Urinary bladder (tissue), 3 donors: ENCODE measurements at regions not wholly inside any gene's neighbourhood (a gene's known extent, or its start where the extent isn't known, plus 50 kb on each side); places are given as distances from the start of the nearest gene placed in this dataset.
"Not testable (repeated sequence)": the region's sequence is repeated elsewhere in the genome, so short reads cannot be mapped to it uniquely, and the experiment has no call there.

Source experiments
- DNase-seq: peaks from one replicate; pipeline ENCODE4 v3.0.0-alpha.2; 2015; ENCODE audit errors: extremely low spot score
- H3K27ac ChIP-seq: one replicate; pipeline ENCODE4 v1.5.1; 2013; ENCODE audit warnings: low read depth, mild to moderate bottlenecking, moderate library complexity
- H3K36me3 ChIP-seq: one replicate; pipeline ENCODE4 v1.6.1; 2013; ENCODE audit warnings: mild to moderate bottlenecking, moderate library complexity; ENCODE audit not compliant: insufficient read depth
- H3K4me1 ChIP-seq: one replicate; pipeline ENCODE4 v1.6.1; 2013; ENCODE audit warnings: mild to moderate bottlenecking, moderate library complexity; ENCODE audit not compliant: insufficient read depth
- H3K4me3 ChIP-seq: one replicate; pipeline ENCODE4 v1.5.1; 2013; ENCODE audit warnings: low read depth, low read length
- WGBS: extraction: QIAGEN DNeasy Blood & Tissue Kit; methylation state at CpG from one replicate; pipeline ENCODE4 v1.1.7; 2013; 5-methylcytosine and 5-hydroxymethylcytosine counted together
- donor health status: healthy with polysubstance abuse.
- donor health status: healthy.

GRCh38 chr16:13351181-13351580 lies 449.8 kb downstream of the SHISA9 start:
- DNase-seq = no peak
- Histone ChIP-seq H3K4me3 (no peak overlapping the region), H3K27ac (no peak overlapping the region), H3K4me1 (no peaks in the 10 kb centered on the region), H3K36me3 (no peaks in the 10 kb centered on the region)
- WGBS = 65% methylated on average over 6 of the region's 6 CpGs

GRCh38 chr16:13351601-13352217 lies 450.3 kb downstream of the SHISA9 start:
- Histone ChIP-seq H3K4me1 (no peaks in the 10 kb centered on the region), H3K27ac (no peak overlapping the region), H3K4me3 (no peak overlapping the region), H3K36me3 (no peaks in the 10 kb centered on the region)
- 40% methylated on average over 4 of the region's 4 CpGs for WGBS
- DNase-seq = no peak

GRCh38 chr16:13352796-13353195 lies 451.4 kb downstream of the SHISA9 start:
- not testable (repeated sequence) for H3K4me1 ChIP-seq, H3K27ac ChIP-seq, DNase-seq, H3K4me3 ChIP-seq, H3K36me3 ChIP-seq
- 54% methylated on average over 6 of the region's 7 CpGs for WGBS

- H3K27ac ChIP-seq = not testable (repeated sequence)
- 66% methylated on average over 4 of the region's 4 CpGs for WGBS
These were observed 456.4 kb downstream of the SHISA9 start for GRCh38 chr16:13357842-13358241.

DNA sequence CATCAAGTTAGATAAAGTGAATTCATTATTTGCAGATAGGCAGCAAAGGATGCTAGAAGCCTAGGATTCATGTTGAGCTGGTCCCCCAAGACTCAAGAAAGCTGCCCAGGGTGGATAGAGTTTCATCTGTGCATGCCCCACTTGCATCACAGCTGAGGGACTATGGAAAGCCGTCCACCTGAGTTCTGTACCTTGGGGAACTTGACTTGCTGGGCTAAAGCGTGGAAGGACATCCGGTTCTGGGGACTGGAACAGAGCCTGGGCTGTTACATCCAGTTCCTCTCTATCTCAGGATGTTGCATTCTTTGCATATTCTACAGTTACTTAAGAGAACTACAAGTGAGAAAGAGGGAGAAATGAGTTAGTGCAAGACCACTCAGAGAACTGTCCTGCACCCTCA lies 458.4 kb downstream of the SHISA9 start:
- DNase-seq = no peak
- H3K4me1 ChIP-seq = no peaks in the 10 kb centered on the region
- 89% methylated on average over 3 of the region's 3 CpGs for WGBS

More at GRCh38 chr16:13357842-13358241, 456.4 kb downstream of the SHISA9 start:
- not testable (repeated sequence) for DNase-seq, H3K4me3 ChIP-seq, H3K36me3 ChIP-seq, H3K4me1 ChIP-seq

GRCh38 chr16:13372421-13372820 lies 471.0 kb downstream of the SHISA9 start:
- H3K4me1 ChIP-seq = no peaks in the 10 kb centered on the region
- H3K36me3 ChIP-seq = no peaks in the 10 kb centered on the region
- H3K27ac ChIP-seq = no peak overlapping the region
- DNase-seq = no peak
- 87% methylated on average over 3 of the region's 3 CpGs for WGBS
- no peak overlapping the region for H3K4me3 ChIP-seq

More for the DNA sequence above, 458.4 kb downstream of the SHISA9 start:
- H3K36me3 ChIP-seq = no peaks in the 10 kb centered on the region
- no peak overlapping the region for H3K27ac ChIP-seq
- H3K4me3 ChIP-seq = no peak overlapping the region

GRCh38 chr16:13376174-13376573 lies 474.8 kb downstream of the SHISA9 start:
- Histone ChIP-seq H3K4me3 (no peak overlapping the region), H3K36me3 (no peaks in the 10 kb centered on the region), H3K4me1 (no peaks in the 10 kb centered on the region), H3K27ac (no peak overlapping the region)
- DNase-seq = no peak
- 62% methylated on average over 1 of the region's 1 CpG for WGBS

GRCh38 chr16:13377143-13377542 lies 475.7 kb downstream of the SHISA9 start:
- Histone ChIP-seq H3K4me3 (no peak overlapping the region), H3K27ac (no peak overlapping the region), H3K36me3 (no peaks in the 10 kb centered on the region), H3K4me1 (no peaks in the 10 kb centered on the region)
- 79% methylated on average over 3 of the region's 3 CpGs for WGBS
- no peak for DNase-seq

GRCh38 chr16:13378151-13378550 lies 476.8 kb downstream of the SHISA9 start:
- Histone ChIP-seq H3K27ac (no peak overlapping the region), H3K36me3 (no peaks in the 10 kb centered on the region), H3K4me1 (no peaks in the 10 kb centered on the region), H3K4me3 (no peak overlapping the region)
- 63% methylated on average over 2 of the region's 2 CpGs for WGBS
- DNase-seq = no peak

- H3K36me3 ChIP-seq = no peaks in the 10 kb centered on the region
These were observed 477.9 kb downstream of the SHISA9 start for GRCh38 chr16:13379266-13379665.

DNA sequence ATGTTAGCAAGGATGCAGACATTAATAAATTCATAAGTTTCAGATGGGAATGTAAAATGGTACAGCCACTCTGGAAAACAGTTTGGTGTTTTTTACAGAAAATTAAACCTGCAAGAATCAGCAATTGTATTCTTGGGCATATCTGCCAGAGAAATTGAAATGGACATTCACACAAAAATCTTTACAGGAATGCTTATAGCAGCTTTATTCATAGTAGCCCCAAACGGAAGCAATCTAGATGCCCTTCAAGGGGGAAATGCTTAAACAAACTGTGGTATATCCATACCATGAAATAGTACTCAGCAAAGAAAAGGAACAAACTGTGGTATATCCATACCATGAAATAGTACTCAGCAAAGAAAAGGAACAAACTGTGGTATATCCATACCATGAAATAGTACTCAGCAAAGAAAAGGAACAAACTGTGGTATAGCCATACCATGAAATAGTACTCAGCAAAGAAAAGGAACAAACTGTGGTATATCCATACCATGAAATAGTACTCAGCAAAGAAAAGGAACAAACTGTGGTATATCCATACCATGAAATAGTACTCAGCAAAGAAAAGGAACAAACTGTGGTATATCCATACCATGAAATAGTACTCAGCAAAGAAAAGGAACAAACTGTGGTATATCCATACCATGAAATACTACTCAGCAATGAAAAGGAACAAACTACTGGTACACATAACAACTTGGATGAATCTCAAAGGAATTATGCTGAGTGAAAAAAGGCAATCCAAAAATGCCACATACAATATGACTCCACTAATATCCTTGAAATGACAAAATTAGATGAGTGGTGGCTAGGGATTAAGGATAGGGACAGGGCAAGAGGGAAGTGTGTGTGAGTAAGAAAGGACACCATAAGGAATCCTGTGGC lies 484.0 kb downstream of the SHISA9 start:
- not testable (repeated sequence) for H3K4me3 ChIP-seq

More at GRCh38 chr16:13379266-13379665, 477.9 kb downstream of the SHISA9 start:
- H3K4me1 ChIP-seq = no peaks in the 10 kb centered on the region
- H3K4me3 ChIP-seq = no peak overlapping the region
- 75% methylated on average over 3 of the region's 3 CpGs for WGBS
- no peak overlapping the region for H3K27ac ChIP-seq
- DNase-seq = no peak

DNA sequence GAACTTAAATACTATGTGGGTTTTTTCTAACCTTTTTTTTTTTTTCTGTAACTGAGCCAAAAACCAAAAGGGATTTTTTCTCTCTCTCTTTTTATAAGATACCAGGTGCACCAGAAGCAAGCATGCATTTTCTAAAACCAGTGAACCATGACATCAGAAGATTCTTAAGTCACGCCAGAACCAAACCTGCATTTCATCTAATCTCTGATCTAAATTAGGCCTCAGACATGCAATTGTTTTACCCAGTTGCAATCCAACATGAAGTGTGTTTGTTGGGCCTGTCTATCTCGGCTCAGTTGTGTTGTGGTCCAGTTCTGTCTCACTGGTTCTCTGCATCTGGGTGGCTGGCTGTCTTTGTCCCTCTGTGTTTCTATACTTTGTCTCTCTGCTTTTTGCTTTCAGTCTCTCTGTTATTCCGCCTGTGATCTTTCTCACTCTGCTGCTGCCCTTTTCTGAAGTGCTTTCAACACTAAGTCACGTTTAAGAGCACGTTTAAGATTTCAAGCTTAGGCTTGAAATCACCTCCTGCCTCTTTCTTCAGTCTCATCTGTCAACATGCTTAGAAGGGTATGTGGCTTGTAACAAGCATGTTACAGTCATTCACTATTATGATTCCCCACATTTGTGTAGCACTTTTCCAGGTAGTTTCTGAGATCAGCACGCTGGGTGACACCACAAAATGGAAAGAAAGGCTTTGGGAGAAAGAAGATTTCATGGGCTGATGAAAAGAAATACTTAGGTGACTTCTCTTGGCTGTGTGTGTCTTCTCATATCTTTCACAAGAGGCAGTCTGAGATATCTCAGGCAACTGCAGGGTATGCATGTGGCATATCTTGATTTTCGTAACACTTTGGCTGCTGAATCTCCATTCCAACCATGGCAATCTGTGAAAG lies 488.9 kb downstream of the SHISA9 start:
- no peak for DNase-seq
- WGBS = 58% methylated on average over 7 of the region's 7 CpGs
- no peak overlapping the region for H3K4me3 ChIP-seq

More for the DNA sequence above, 484.0 kb downstream of the SHISA9 start:
- not testable (repeated sequence) for DNase-seq, H3K4me1 ChIP-seq, H3K27ac ChIP-seq, H3K36me3 ChIP-seq
- WGBS = 91% methylated on average over 1 of the region's 1 CpG

DNA sequence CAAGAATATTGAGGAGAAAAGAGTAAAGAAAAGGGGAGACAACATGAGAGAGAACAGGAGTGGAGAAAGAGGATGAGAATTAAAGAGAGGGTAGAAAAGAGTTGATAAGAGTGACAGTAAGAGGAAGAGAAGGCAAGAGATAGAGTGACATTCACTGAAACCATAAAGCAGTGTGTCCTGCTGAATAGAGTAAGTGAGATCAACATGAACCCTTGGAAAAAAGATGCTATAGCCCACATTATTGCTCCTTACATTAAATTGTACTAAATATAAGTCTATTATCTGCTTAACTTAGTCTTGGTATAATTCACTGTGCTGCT lies 489.5 kb downstream of the SHISA9 start:
- H3K36me3 ChIP-seq = no peaks in the 10 kb centered on the region

More for the DNA sequence above, 488.9 kb downstream of the SHISA9 start:
- H3K4me1 ChIP-seq = no peaks in the 10 kb centered on the region
- no peaks in the 10 kb centered on the region for H3K36me3 ChIP-seq
- no peak overlapping the region for H3K27ac ChIP-seq

More for the DNA sequence above, 489.5 kb downstream of the SHISA9 start:
- no peak for DNase-seq
- Histone ChIP-seq H3K4me3 (no peak overlapping the region), H3K27ac (no peak overlapping the region), H3K4me1 (no peaks in the 10 kb centered on the region)
